ENCODE measurements at regions not wholly inside any gene's neighbourhood (a gene's known extent, or its start where the extent isn't known, plus 50 kb on each side); places are given as distances from the start of the nearest gene placed in this dataset.

- TF ChIP-seq CTCF (IDR thresholded peaks at IDR 0.05) (no peak), ZFX (IDR thresholded peaks at IDR 0.05; ENCODE audit: borderline replicate concordance) (no peak)
Observed at GRCh38 chr6:144402750-144403149, 117.6 kb downstream of the UTRN start.

All from 22Rv1 (cell line).